KMS-11 (cell line): ENCODE measurements at regions not wholly inside any gene's neighbourhood (a gene's known extent, or its start where the extent isn't known, plus 50 kb on each side); places are given as distances from the start of the nearest gene placed in this dataset.

Source experiments
- H2AFZ ChIP-seq: fragments of 200-600 bp; sonication (generic); 2 replicates; pipeline ENCODE4 v1.6.1; 2016; ENCODE audit warnings: antibody characterized with exemption, mixed run types, low read depth
- H3K27ac ChIP-seq: fragments of 200-600 bp; sonication (generic); 2 replicates; pipeline ENCODE4 v1.6.1; 2016; ENCODE audit warnings: mild to moderate bottlenecking, mixed run types
- H3K27me3 ChIP-seq: fragments of 200-600 bp; sonication (generic); 2 replicates; pipeline ENCODE4 v1.6.1; 2017; ENCODE audit warnings: mild to moderate bottlenecking, low read depth, mixed run types, moderate library complexity; ENCODE audit not compliant: insufficient read depth
- H3K36me3 ChIP-seq: fragments of 200-600 bp; sonication (generic); 2 replicates; pipeline ENCODE4 v1.6.1; 2017; ENCODE audit warnings: mild to moderate bottlenecking, mixed run types; ENCODE audit not compliant: insufficient read depth
- H3K4me1 ChIP-seq: fragments of 200-600 bp; sonication (generic); 2 replicates; pipeline ENCODE4 v1.6.1; 2016; ENCODE audit warnings: mild to moderate bottlenecking, low read depth, mixed run types; ENCODE audit not compliant: poor library complexity, severe bottlenecking
- H3K4me2 ChIP-seq: fragments of 200-600 bp; sonication (generic); 2 replicates; pipeline ENCODE4 v1.7.0; 2016; ENCODE audit warnings: mild to moderate bottlenecking, mixed run types
- H3K4me3 ChIP-seq: fragments of 200-600 bp; sonication (generic); IDR thresholded peaks from 2 replicates; pipeline ENCODE4 v1.6.1; 2017; ENCODE audit warnings: low read depth, low read length, mixed read lengths; ENCODE audit not compliant: insufficient read depth
- H3K79me2 ChIP-seq: fragments of 200-600 bp; sonication (generic); 2 replicates; pipeline ENCODE4 v1.6.1; 2016; ENCODE audit warnings: low read depth, mixed run types; ENCODE audit not compliant: insufficient read depth
- H3K9ac ChIP-seq: fragments of 200-600 bp; sonication (generic); 2 replicates; pipeline ENCODE4 v1.6.1; 2016; ENCODE audit warnings: mild to moderate bottlenecking, mixed run types
- H4K20me1 ChIP-seq: fragments of 200-600 bp; sonication (generic); 2 replicates; pipeline ENCODE4 v1.6.1; 2016; ENCODE audit warnings: mild to moderate bottlenecking, mixed run types; ENCODE audit not compliant: insufficient read depth
- TF ChIP-seq, protein P1 (sequence below): fragments of 200-600 bp; sonication (generic); conservative IDR thresholded peaks from 2 replicates; pipeline ENCODE4 v1.6.1; 2017; ENCODE audit warnings: low read depth, mild to moderate bottlenecking, antibody characterized with exemption, low read length, moderate library complexity, mixed read lengths

DNA sequence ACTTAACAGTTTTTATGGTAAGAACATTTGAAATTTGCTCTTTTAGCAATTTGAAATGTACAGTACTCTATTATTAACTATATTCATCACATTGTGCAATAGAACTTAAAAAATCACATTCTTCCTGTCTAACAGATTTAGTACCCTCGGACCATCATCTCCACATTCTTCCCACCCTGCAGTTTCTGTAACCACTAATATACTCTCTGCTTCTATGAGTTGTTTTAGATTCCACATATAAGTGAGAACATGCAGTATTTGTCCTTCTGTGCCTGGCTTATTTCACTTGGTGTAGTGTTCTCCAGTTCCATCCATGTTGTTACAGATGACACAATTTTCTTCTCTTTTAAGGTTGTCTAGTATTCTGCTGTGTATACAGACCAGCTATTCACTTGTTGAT lies 88.9 kb upstream of the SEC61G start:
- Histone ChIP-seq H3K4me3 (no peak overlapping the region), H3K79me2 (no peaks in the 10 kb centered on the region), H3K36me3 (no peaks in the 10 kb centered on the region), H3K9ac (no peak overlapping the region), H2AFZ (no peak overlapping the region), H3K27me3 (no peaks in the 10 kb centered on the region), H3K27ac (no peak overlapping the region), H3K4me1 (no peaks in the 10 kb centered on the region), H3K4me2 (no peak overlapping the region), H4K20me1 (no peaks in the 10 kb centered on the region)
- TF ChIP-seq, protein P1, sequence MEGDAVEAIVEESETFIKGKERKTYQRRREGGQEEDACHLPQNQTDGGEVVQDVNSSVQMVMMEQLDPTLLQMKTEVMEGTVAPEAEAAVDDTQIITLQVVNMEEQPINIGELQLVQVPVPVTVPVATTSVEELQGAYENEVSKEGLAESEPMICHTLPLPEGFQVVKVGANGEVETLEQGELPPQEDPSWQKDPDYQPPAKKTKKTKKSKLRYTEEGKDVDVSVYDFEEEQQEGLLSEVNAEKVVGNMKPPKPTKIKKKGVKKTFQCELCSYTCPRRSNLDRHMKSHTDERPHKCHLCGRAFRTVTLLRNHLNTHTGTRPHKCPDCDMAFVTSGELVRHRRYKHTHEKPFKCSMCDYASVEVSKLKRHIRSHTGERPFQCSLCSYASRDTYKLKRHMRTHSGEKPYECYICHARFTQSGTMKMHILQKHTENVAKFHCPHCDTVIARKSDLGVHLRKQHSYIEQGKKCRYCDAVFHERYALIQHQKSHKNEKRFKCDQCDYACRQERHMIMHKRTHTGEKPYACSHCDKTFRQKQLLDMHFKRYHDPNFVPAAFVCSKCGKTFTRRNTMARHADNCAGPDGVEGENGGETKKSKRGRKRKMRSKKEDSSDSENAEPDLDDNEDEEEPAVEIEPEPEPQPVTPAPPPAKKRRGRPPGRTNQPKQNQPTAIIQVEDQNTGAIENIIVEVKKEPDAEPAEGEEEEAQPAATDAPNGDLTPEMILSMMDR, result no peak

DNA sequence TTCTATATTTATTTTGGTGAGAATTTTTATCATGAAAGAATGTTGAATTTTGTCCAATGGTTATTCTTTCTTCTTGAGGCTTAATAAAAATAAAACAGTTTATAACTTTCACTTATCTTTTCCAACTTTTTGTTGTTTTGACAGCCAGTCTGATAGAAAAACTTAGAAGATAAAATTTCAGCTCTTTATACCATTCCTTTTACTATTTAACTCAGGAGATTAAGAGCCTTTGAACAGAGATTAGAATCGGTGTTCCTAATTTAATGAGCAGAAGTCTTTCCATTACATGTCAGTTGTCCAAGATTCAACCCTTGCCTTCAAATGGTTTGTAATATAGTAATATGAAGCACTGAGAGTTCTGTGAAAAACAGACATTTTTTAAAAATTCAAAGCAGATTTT lies 97.8 kb upstream of the SEC61G start:
- TF ChIP-seq, protein P1, result no peak
- H3K4me1 ChIP-seq, result no peaks in the 10 kb centered on the region
- no peak overlapping the region for H3K4me2 ChIP-seq
- no peaks in the 10 kb centered on the region for H3K79me2 ChIP-seq
- no peaks in the 10 kb centered on the region for H3K36me3 ChIP-seq
- no peaks in the 10 kb centered on the region for H4K20me1 ChIP-seq
- no peak overlapping the region for H3K9ac ChIP-seq
- H3K4me3 ChIP-seq, result no peak overlapping the region
- H2AFZ ChIP-seq, result no peak overlapping the region
- H3K27ac ChIP-seq, result no peak overlapping the region
- no peaks in the 10 kb centered on the region for H3K27me3 ChIP-seq

- no peak overlapping the region for H3K4me3 ChIP-seq
- H3K27me3 ChIP-seq, result no peaks in the 10 kb centered on the region
- H3K4me1 ChIP-seq, result no peaks in the 10 kb centered on the region
- no peaks in the 10 kb centered on the region for H3K36me3 ChIP-seq
- no peak overlapping the region for H3K27ac ChIP-seq
- no peaks in the 10 kb centered on the region for H4K20me1 ChIP-seq
- no peak overlapping the region for H3K4me2 ChIP-seq
- no peak overlapping the region for H2AFZ ChIP-seq
- TF ChIP-seq, protein P1, result no peak
- no peaks in the 10 kb centered on the region for H3K79me2 ChIP-seq
- no peak overlapping the region for H3K9ac ChIP-seq
These were observed 98.3 kb upstream of the SEC61G start for GRCh38 chr7:54857294-54857693.

DNA sequence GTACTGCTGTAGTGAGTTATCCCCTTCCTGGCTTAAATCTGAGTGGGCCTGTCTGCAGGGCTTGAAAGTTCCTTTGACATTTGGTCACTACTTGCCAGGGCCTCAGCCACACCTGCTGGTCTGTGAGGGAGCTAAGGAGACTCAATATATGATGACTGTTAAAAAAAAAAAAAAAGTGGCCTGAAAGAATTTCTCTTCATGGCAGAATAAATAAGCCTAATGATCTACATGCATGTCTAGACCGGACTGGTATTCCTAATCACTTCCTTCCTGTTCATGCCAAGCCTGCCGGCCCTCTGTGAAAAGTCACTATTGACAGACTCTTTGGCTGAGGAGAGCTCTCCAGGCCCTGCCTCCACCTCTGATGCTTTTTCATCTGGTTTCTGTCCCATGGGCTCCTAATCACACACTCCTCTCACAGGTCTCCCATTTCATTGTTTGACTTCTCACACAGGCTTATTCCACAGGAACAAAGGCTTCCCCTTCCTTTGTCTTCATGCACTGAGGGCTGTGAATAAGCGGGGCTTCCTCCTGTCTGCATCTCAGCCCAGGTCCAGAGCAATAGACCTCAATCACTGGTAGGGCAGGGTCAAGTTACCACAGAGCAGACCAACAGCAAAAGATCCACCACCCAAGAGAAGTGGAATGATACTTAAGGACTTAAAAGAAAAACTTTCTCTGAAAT lies 99.1 kb upstream of the SEC61G start:
- H4K20me1 ChIP-seq, result no peaks in the 10 kb centered on the region
- H2AFZ ChIP-seq, result no peak overlapping the region
- no peak overlapping the region for H3K9ac ChIP-seq
- H3K27ac ChIP-seq, result no peak overlapping the region
- H3K4me1 ChIP-seq, result no peaks in the 10 kb centered on the region
- TF ChIP-seq, protein P1, result no peak
- no peaks in the 10 kb centered on the region for H3K27me3 ChIP-seq
- no peak overlapping the region for H3K4me2 ChIP-seq
- no peaks in the 10 kb centered on the region for H3K79me2 ChIP-seq
- no peak overlapping the region for H3K4me3 ChIP-seq
- H3K36me3 ChIP-seq, result no peaks in the 10 kb centered on the region
